ENCODE measurements at regions not wholly inside any gene's neighbourhood (a gene's known extent, or its start where the extent isn't known, plus 50 kb on each side); places are given as distances from the start of the nearest gene placed in this dataset.

GRCh38 chr11:134668796-134669195 is 256.8 kb upstream of the B3GAT1 start:
- TF ChIP-seq POGZ (CRISPR knock-in tag; IDR thresholded peaks at IDR 0.05) (no peak), NFYB (CRISPR knock-in tag; IDR thresholded peaks at IDR 0.05) (no peak), BCLAF1 (IDR thresholded peaks at IDR 0.05) (no peak)
